SU-DHL-6 (cell line): ENCODE measurements at regions not wholly inside any gene's neighbourhood (a gene's known extent, or its start where the extent isn't known, plus 50 kb on each side); places are given as distances from the start of the nearest gene placed in this dataset.

ENCODE experiments used
- H2AFZ ChIP-seq: fragments of 200-600 bp; sonication (generic); 2 replicates; pipeline ENCODE4 v1.6.1; 2014; ENCODE audit warnings: low read depth, mild to moderate bottlenecking, moderate library complexity, mixed read lengths, antibody characterized with exemption, low read length; ENCODE audit not compliant: severe bottlenecking
- H3F3A ChIP-seq: fragments of 200-600 bp; shearing (Covaris generic); 2 replicates; pipeline ENCODE4 v1.6.0; 2016; ENCODE audit warnings: antibody characterized with exemption, mild to moderate bottlenecking; ENCODE audit not compliant: insufficient read depth
- H3K27ac ChIP-seq: fragments of 200-600 bp; sonication (generic); 2 replicates; pipeline ENCODE4 v1.5.1; 2016; ENCODE audit warnings: low read depth, mild to moderate bottlenecking, low read length, moderate library complexity, mixed read lengths
- H3K27me3 ChIP-seq: fragments of 200-600 bp; sonication (generic), shearing (Covaris generic); 2 replicates; pipeline ENCODE4 v1.6.0; 2014; ENCODE audit warnings: mild to moderate bottlenecking, low read length
- H3K36me3 ChIP-seq: fragments of 200-600 bp; sonication (generic); 2 replicates; pipeline ENCODE4 v1.6.1; 2014; ENCODE audit warnings: mild to moderate bottlenecking, low read length, mixed read lengths
- H3K4me2 ChIP-seq: fragments of 300-600, 200-600 bp; shearing (Covaris generic), sonication (generic); 2 replicates; pipeline ENCODE4 v1.6.0; 2014; ENCODE audit warnings: low read length, low read depth, mild to moderate bottlenecking; ENCODE audit not compliant: poor library complexity, severe bottlenecking
- H3K4me3 ChIP-seq: fragments of 200-600 bp; sonication (generic); 2 replicates; pipeline ENCODE4 v1.5.1; 2014; ENCODE audit warnings: antibody characterized with exemption, low read length, mild to moderate bottlenecking, mixed read lengths; ENCODE audit not compliant: insufficient read depth, poor library complexity, severe bottlenecking
- H3K79me2 ChIP-seq: fragments of 200-600 bp; sonication (generic); 2 replicates; pipeline ENCODE4 v1.6.1; 2014; ENCODE audit warnings: mild to moderate bottlenecking, low read length, moderate library complexity; ENCODE audit not compliant: insufficient read depth
- H3K9ac ChIP-seq: fragments of 200-600 bp; sonication (generic); 2 replicates; pipeline ENCODE4 v1.7.0; 2014; ENCODE audit warnings: mild to moderate bottlenecking, low read length
- H3K9me2 ChIP-seq: fragments of 200-600 bp; sonication (generic); replicated peaks from 2 replicates; pipeline ENCODE4 v1.6.1; 2014; ENCODE audit warnings: low read length; ENCODE audit not compliant: insufficient read depth
- H3K9me3 ChIP-seq: fragments of 200-600 bp; sonication (generic); 2 replicates; pipeline ENCODE4 v1.6.1; 2014; ENCODE audit warnings: low read length, mixed read lengths; ENCODE audit not compliant: insufficient read depth
- H4K20me1 ChIP-seq: fragments of 200-600 bp; sonication (generic); 2 replicates; pipeline ENCODE4 v1.6.1; 2014; ENCODE audit warnings: low read depth, mild to moderate bottlenecking, antibody characterized with exemption, low read length, moderate library complexity, mixed read lengths
- EZH2phosphoT487 ChIP-seq: fragments of 200-600 bp; sonication (generic), shearing (Covaris generic); conservative IDR thresholded peaks from 2 replicates; pipeline ENCODE4 v1.6.1; 2018; ENCODE audit warnings: mild to moderate bottlenecking, antibody characterized with exemption, low read length, moderate library complexity, mixed read lengths
- TF ChIP-seq, protein P1 (sequence below): fragments of 200-600 bp; sonication (generic); IDR thresholded peaks from one replicate; pipeline ENCODE4 v1.5.1; 2017; ENCODE audit warnings: antibody characterized with exemption, mild to moderate bottlenecking, low read length, moderate library complexity; ENCODE audit not compliant: insufficient read depth, poor library complexity, severe bottlenecking

DNA sequence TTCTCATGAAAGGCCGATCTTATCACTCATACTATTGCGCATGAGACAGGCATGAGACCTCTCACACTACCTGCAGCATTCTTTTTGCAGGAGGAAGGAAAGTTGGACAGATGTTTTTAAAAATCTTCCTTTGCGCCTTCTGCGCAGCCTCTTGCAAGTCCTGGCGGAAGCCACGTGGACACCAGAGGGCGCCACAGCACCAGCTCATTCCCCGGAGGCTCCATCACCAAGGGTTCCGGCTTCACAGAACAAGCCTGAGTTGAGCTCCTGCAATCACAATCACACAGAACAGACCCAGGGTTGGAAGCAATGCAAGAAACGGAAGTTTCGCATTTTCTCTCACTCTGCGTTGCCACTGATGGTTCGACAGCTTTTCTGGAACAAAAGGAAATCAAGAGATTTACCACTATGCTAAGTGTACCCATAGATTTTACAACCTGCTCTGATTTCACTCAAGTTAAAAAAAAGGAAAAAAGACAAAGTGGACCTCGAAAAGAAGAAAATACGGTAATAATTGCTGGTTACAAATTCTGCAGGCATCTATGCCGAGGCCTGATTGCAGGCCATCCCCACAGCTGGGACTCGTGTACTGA, 304.7 kb upstream of the MSX2 start:
- TF ChIP-seq, protein P1, sequence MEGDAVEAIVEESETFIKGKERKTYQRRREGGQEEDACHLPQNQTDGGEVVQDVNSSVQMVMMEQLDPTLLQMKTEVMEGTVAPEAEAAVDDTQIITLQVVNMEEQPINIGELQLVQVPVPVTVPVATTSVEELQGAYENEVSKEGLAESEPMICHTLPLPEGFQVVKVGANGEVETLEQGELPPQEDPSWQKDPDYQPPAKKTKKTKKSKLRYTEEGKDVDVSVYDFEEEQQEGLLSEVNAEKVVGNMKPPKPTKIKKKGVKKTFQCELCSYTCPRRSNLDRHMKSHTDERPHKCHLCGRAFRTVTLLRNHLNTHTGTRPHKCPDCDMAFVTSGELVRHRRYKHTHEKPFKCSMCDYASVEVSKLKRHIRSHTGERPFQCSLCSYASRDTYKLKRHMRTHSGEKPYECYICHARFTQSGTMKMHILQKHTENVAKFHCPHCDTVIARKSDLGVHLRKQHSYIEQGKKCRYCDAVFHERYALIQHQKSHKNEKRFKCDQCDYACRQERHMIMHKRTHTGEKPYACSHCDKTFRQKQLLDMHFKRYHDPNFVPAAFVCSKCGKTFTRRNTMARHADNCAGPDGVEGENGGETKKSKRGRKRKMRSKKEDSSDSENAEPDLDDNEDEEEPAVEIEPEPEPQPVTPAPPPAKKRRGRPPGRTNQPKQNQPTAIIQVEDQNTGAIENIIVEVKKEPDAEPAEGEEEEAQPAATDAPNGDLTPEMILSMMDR: peak; percentile 85
- no peak for TF ChIP-seq EZH2phosphoT487
- H3F3A ChIP-seq: no peaks in the 10 kb centered on the region
- no peak overlapping the region for H3K4me3 ChIP-seq
- H3K4me2 ChIP-seq: no peak overlapping the region
- H3K9ac ChIP-seq: no peak overlapping the region
- H4K20me1 ChIP-seq: no peaks in the 10 kb centered on the region
- no peaks in the 10 kb centered on the region for H3K36me3 ChIP-seq
- H3K79me2 ChIP-seq: no peaks in the 10 kb centered on the region
- no peak overlapping the region for H3K27ac ChIP-seq
- no peaks in the 10 kb centered on the region for H3K27me3 ChIP-seq
- no peaks in the 10 kb centered on the region for H3K9me3 ChIP-seq
- H3K9me2 ChIP-seq: no peaks in the 10 kb centered on the region
- H2AFZ ChIP-seq: no peak overlapping the region

DNA sequence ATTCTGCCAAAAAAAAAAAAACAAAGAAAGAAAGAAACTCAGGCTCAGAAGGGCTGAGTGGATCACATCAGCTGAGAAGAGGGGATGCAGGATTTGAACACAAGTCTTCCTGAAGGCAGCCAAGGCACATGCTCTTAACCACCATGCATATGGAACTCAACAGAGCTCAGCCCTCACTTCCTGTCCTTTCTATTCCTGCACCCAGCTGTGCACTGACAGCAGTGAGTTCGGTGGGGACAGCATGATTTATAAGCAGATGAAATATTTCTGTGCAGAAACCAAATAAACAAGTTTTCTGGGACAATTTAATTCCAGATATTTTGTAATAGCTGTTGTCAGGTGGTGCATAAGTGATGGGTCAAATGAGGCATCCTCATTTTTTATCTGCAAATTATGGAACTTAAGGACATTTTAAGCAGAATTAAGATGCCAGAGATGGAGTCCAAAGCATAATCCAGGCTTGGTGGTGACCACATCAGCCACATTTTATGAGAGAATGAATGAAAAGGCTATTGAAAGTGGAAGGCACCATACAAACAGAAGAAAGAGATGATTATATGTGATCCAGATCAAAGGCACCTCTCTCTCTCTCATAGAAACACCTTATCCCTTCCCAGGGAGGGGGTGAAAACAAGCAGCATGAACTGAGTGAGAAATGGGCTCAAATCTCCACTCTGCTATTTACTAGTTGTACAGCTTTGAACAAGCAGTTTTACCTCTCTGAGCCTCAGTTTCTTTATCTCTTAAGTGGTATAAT, 303.6 kb upstream of the MSX2 start:
- no peak for TF ChIP-seq EZH2phosphoT487
- TF ChIP-seq, protein P1: no peak
- H3K4me3 ChIP-seq: no peak overlapping the region

DNA sequence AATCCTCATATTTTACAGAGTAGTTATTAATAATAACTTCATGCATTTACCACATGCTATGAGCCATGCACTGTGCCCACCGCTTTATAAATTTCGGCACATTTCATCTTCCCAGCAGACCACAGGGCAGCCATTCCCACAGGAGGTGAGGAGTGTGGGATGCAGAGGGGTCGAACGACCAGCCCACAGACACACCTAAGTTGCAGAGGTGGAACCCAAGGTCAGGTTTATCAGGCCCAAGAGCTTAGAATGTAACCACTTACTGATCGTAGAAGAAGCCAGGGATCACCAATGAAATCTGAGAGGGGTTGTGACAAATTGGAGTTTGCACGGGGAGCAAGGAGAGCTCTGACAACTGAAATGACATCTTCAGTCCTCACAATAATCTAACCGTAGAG, 303.0 kb upstream of the MSX2 start:
- no peak overlapping the region for H3K4me3 ChIP-seq

More for the DNA sequence above, 303.6 kb upstream of the MSX2 start:
- no peaks in the 10 kb centered on the region for H3K9me2 ChIP-seq
- no peaks in the 10 kb centered on the region for H3K9me3 ChIP-seq
- no peak overlapping the region for H3K9ac ChIP-seq
- H2AFZ ChIP-seq: no peak overlapping the region
- no peak overlapping the region for H3K4me2 ChIP-seq
- H3K27ac ChIP-seq: no peak overlapping the region
- H4K20me1 ChIP-seq: no peaks in the 10 kb centered on the region
- no peaks in the 10 kb centered on the region for H3F3A ChIP-seq
- no peaks in the 10 kb centered on the region for H3K79me2 ChIP-seq
- H3K27me3 ChIP-seq: no peaks in the 10 kb centered on the region
- H3K36me3 ChIP-seq: no peaks in the 10 kb centered on the region

More for the DNA sequence above, 303.0 kb upstream of the MSX2 start:
- TF ChIP-seq EZH2phosphoT487: no peak
- TF ChIP-seq, protein P1: no peak
- Histone ChIP-seq H4K20me1 (no peaks in the 10 kb centered on the region), H3K27ac (no peak overlapping the region), H3K36me3 (no peaks in the 10 kb centered on the region), H3K9me3 (no peaks in the 10 kb centered on the region), H3K79me2 (no peaks in the 10 kb centered on the region), H2AFZ (no peak overlapping the region), H3F3A (no peaks in the 10 kb centered on the region), H3K9ac (no peak overlapping the region), H3K4me2 (no peak overlapping the region), H3K9me2 (no peaks in the 10 kb centered on the region), H3K27me3 (no peaks in the 10 kb centered on the region)
